ENCODE measurements at regions not wholly inside any gene's neighbourhood (a gene's known extent, or its start where the extent isn't known, plus 50 kb on each side); places are given as distances from the start of the nearest gene placed in this dataset.

DNA sequence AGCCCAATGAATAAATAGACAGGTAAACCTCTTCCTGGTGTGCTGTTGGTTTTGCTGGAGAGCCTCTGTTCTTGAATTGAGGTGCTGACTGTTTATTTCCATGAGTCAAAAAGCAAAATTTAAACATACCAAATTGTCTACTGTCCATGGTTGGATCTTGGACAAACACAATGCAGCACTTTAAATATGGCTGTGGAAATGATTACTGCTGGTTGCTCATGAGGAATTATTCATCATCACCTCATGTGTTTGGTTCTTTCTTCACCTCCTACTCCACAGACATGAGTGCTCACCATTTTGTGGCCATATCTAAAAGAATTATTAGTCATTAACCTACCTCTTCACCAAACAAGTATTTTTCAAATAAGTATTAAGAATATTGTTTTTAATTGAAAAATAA, 85.3 kb upstream of the GALNT5 start:
- no peak for DNase-seq
- Histone ChIP-seq H3K36me3 (no peaks in the 10 kb centered on the region), H3K9me3 (ENCODE audit: severe bottlenecking) (no peaks in the 10 kb centered on the region), H3K27ac (no peak overlapping the region), H3K27me3 (ENCODE audit: insufficient read depth, low read depth, severe bottlenecking) (no peaks in the 10 kb centered on the region), H3K4me3 (ENCODE audit: low read depth, low read length) (no peak overlapping the region)
- TF ChIP-seq, protein P1, sequence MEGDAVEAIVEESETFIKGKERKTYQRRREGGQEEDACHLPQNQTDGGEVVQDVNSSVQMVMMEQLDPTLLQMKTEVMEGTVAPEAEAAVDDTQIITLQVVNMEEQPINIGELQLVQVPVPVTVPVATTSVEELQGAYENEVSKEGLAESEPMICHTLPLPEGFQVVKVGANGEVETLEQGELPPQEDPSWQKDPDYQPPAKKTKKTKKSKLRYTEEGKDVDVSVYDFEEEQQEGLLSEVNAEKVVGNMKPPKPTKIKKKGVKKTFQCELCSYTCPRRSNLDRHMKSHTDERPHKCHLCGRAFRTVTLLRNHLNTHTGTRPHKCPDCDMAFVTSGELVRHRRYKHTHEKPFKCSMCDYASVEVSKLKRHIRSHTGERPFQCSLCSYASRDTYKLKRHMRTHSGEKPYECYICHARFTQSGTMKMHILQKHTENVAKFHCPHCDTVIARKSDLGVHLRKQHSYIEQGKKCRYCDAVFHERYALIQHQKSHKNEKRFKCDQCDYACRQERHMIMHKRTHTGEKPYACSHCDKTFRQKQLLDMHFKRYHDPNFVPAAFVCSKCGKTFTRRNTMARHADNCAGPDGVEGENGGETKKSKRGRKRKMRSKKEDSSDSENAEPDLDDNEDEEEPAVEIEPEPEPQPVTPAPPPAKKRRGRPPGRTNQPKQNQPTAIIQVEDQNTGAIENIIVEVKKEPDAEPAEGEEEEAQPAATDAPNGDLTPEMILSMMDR (IDR thresholded peaks at IDR 0.05; ENCODE audit: low read depth, low read length), result no peak

DNA sequence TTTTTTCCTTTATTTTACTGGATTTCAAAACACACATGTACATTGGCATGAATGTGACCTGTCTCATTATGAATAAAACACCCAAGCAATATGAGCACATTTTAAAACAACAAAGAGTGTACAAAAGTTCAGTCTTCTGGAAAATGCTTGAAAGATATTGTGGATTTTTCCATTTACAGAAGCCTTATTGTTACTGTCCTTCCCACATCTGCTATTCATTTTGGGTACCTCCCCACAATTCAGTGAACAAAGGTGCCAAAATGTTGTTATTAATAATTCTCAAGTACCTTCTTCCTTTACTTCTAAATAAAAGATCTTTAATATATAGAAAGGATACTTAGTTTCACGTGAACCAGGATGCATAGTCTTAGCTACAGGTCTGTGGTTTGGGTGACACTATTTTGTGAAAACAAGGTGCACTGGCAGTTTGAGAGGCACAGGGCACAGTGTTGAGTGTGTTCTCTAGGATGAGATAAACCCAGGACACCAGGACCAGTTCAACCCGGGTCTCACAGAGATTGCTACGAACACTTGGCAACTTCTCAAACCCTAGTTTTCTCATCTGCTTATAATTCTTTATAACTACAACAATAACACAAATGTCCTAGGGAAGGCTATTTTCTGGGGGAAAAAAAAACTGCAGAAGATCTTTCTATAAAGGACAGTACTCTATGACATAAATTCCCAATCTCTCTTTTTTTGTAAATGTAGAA, 84.5 kb upstream of the GALNT5 start:
- Histone ChIP-seq H3K27ac (no peak overlapping the region), H3K27me3 (ENCODE audit: insufficient read depth, low read depth, severe bottlenecking) (no peaks in the 10 kb centered on the region), H3K36me3 (no peaks in the 10 kb centered on the region), H3K9me3 (ENCODE audit: severe bottlenecking) (no peaks in the 10 kb centered on the region), H3K4me3 (ENCODE audit: low read depth, low read length) (no peak overlapping the region)
- TF ChIP-seq, protein P1 (IDR thresholded peaks at IDR 0.05; ENCODE audit: low read depth, low read length), result no peak
- DNase-seq, result no peak

DNA sequence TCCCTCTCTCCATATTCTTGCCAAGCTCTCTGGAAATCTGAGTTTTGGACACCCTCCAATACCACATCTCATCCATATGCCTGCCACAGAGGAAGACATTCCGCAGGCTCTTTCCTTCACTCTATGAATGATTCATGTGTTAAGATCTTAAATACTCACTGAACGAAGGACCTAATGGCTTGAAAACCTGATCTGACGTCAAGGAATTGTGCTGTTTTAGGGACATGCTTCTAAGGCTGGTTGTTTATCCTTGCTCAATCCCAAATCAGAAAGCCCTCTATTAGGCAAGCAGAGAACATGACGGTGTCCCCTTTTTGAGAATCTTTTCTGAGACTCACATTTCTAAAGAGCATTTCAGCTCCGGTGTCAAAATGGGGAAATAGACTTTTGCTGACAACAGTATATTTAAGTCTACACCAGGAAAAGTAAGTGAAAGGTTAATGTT, 83.7 kb upstream of the GALNT5 start:
- no peaks in the 10 kb centered on the region for H3K36me3 ChIP-seq
- no peaks in the 10 kb centered on the region for H3K9me3 ChIP-seq (ENCODE audit: severe bottlenecking)
- H3K4me3 ChIP-seq (ENCODE audit: low read depth, low read length), result no peak overlapping the region
- TF ChIP-seq, protein P1 (IDR thresholded peaks at IDR 0.05; ENCODE audit: low read depth, low read length), result no peak
- DNase-seq, result no peak
- H3K27me3 ChIP-seq (ENCODE audit: insufficient read depth, low read depth, severe bottlenecking), result no peaks in the 10 kb centered on the region
- H3K27ac ChIP-seq, result no peak overlapping the region

DNA sequence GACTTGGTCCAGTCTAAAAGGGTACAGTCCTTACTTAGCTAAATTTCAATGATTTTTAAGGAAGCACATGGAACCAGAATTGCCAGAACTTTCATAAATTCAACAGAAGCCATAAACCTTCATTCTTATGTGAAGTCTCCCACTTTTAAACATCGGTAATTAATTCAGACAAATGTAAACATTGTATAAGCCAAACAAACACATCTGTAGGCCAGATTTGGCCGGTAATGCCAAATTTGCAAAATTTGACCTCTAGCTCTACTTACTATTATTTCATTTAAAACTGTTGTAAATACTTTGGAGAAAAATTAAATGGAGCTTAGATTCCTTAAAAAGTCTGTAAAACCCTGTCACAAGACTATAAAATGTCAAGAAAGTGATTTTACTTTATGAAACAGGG, 83.2 kb upstream of the GALNT5 start:
- H3K27ac ChIP-seq, result no peak overlapping the region
- no peaks in the 10 kb centered on the region for H3K9me3 ChIP-seq (ENCODE audit: severe bottlenecking)
- TF ChIP-seq, protein P1 (IDR thresholded peaks at IDR 0.05; ENCODE audit: low read depth, low read length), result no peak
- no peaks in the 10 kb centered on the region for H3K27me3 ChIP-seq (ENCODE audit: insufficient read depth, low read depth, severe bottlenecking)
- no peak overlapping the region for H3K4me3 ChIP-seq (ENCODE audit: low read depth, low read length)
- H3K36me3 ChIP-seq, result no peaks in the 10 kb centered on the region
- DNase-seq, result no peak

DNA sequence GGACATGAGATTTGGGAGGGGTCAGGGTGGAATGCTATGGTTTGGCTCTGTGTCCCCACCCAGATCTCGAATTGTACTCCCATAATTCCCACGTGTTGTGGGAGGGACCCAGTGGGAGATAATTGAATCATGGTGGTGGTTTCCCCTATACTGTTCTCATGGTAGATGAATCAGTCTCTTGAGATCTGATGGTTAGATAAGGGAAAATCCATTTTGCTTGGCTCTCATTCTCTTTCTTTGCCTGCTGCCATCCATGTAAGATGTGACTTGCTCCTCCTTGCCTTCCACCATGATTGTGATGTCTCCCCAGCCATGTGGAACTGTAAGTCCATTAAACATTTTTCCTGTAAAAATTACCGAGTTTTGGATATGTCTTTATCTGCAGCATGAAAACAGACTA, 80.9 kb upstream of the GALNT5 start:
- no peak overlapping the region for H3K27ac ChIP-seq
- H3K27me3 ChIP-seq (ENCODE audit: insufficient read depth, low read depth, severe bottlenecking), result no peaks in the 10 kb centered on the region
- no peaks in the 10 kb centered on the region for H3K36me3 ChIP-seq
- no peaks in the 10 kb centered on the region for H3K9me3 ChIP-seq (ENCODE audit: severe bottlenecking)
- TF ChIP-seq, protein P1 (IDR thresholded peaks at IDR 0.05; ENCODE audit: low read depth, low read length), result no peak
- no peak for DNase-seq
- no peak overlapping the region for H3K4me3 ChIP-seq (ENCODE audit: low read depth, low read length)

DNA sequence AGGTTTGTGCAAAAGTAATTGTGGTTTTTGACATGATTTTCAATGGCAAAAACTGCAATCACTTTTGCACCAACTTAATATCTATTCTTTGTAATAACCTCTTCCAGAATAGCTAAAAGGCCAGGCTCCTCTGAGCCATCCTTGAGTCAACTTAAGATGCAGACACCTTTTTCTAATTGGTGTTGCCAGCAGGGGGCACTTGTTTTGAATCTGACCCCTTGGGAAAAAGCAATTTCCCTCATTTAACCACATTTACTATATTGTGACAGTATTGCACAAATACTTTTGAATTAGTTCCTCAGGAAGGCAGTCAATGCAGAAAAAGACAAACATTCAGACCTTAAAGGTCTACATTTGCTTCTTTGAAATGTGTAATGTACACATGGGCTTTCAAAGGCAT, 78.6 kb upstream of the GALNT5 start:
- no peak overlapping the region for H3K27ac ChIP-seq
- no peaks in the 10 kb centered on the region for H3K27me3 ChIP-seq (ENCODE audit: insufficient read depth, low read depth, severe bottlenecking)
- TF ChIP-seq, protein P1 (IDR thresholded peaks at IDR 0.05; ENCODE audit: low read depth, low read length), result 0 out of 2 replicates have a peak, but pooled peaks have one; percentile 14
- DNase-seq, result no peak
- H3K4me3 ChIP-seq (ENCODE audit: low read depth, low read length), result no peak overlapping the region
- H3K36me3 ChIP-seq, result no peaks in the 10 kb centered on the region
- no peaks in the 10 kb centered on the region for H3K9me3 ChIP-seq (ENCODE audit: severe bottlenecking)
